B cell (primary cell): ENCODE measurements at regions not wholly inside any gene's neighbourhood (a gene's known extent, or its start where the extent isn't known, plus 50 kb on each side); places are given as distances from the start of the nearest gene placed in this dataset.

Experiments used
- ATAC-seq: fragments of 200-7000 bp; cut with Tn5 transposase; one replicate; pipeline ENCODE4 v1.10.0; 2021; ENCODE audit warnings: low read depth, mild to moderate bottlenecking, moderate number of reproducible peaks, moderate library complexity
- CTCF ChIA-PET: fragments of 350-600 bp; sonication (Branson Sonifier 250); formaldehyde crosslinking; loops from one replicate; lab custom pipeline; 2021; ENCODE audit warnings: antibody characterized with exemption, inconsistent platforms; lab: Charles Lee
- POLR2A ChIA-PET: fragments of 350-600 bp; sonication (Branson Sonifier 250); formaldehyde crosslinking; loops from one replicate; lab custom pipeline; 2021; ENCODE audit warnings: antibody characterized with exemption; lab: Charles Lee
- DNase-seq: peaks from one replicate; pipeline ENCODE4 v3.0.0; 2013
- H2AFZ ChIP-seq: 2 replicates; pipeline ENCODE4 v1.6.1; 2012; ENCODE audit warnings: mild to moderate bottlenecking, low read depth, low read length; ENCODE audit not compliant: insufficient read depth, poor library complexity, severe bottlenecking
- H3K27ac ChIP-seq, 2 donors: 1 replicate in 1 of 2; 2 replicates in 1 of 2; pipeline ENCODE4 v1.5.1; 2012 to 2013; ENCODE audit warnings: low read length in 2 of 2, mild to moderate bottlenecking in 2 of 2, moderate library complexity in 1 of 2
- H3K27me3 ChIP-seq, 4 experiments: fragments of 200-600 bp in 1 of 4; sonication (generic) in 1 of 4; replicated peaks in 1 of 4; 1 replicate in 2 of 4; 2 replicates in 2 of 4; pipeline versions ENCODE4 v1.6.1 to v1.7.0; 2013 to 2016; ENCODE audit warnings: low read length in 3 of 4, mild to moderate bottlenecking in 2 of 4, mixed read lengths in 1 of 4, moderate library complexity in 1 of 4; ENCODE audit not compliant: insufficient read depth in 4 of 4, control insufficient read depth in 3 of 4; ENCODE audit errors: control extremely low read depth in 1 of 4
- H3K36me3 ChIP-seq, 2 experiments: replicated peaks in 1 of 2; 1 replicate in 1 of 2; 2 replicates in 1 of 2; pipeline versions ENCODE4 v1.6.1 to v1.7.1; 2013; ENCODE audit warnings: low read length in 1 of 2; ENCODE audit not compliant: insufficient read depth in 2 of 2, control insufficient read depth in 1 of 2; ENCODE audit errors: control extremely low read depth in 1 of 2, extremely low read depth in 1 of 2
- H3K4me1 ChIP-seq, 2 donors: fragments of 200-600 bp in 1 of 2; sonication (generic) in 1 of 2; 1 replicate in 1 of 2; 2 replicates in 1 of 2; pipeline versions ENCODE4 v1.5.1 to v1.6.1; 2013 to 2017; ENCODE audit warnings: low read length in 2 of 2; ENCODE audit not compliant: control insufficient read depth in 2 of 2, insufficient read depth in 2 of 2
- H3K4me2 ChIP-seq: replicated peaks from 2 replicates; pipeline ENCODE3; 2012; ENCODE audit warnings: mild to moderate bottlenecking, low read depth, low read length; ENCODE audit not compliant: poor library complexity, severe bottlenecking
- H3K4me3 ChIP-seq, 5 experiments: fragments of 200-600 bp in 1 of 5; sonication (generic) in 1 of 5; 1 replicate in 3 of 5; 2 replicates in 2 of 5; pipeline versions ENCODE4 v1.5.1 to v1.7.0; 2011 to 2016; ENCODE audit warnings: low read length in 4 of 5, mild to moderate bottlenecking in 4 of 5, low read depth in 2 of 5, control low read depth in 1 of 5, moderate library complexity in 1 of 5; ENCODE audit not compliant: insufficient read depth in 1 of 5; ENCODE audit errors: control extremely low read depth in 1 of 5, extremely low read depth in 1 of 5
- H3K79me2 ChIP-seq: fragments of 200-600 bp; sonication (generic); one replicate; pipeline ENCODE4 v1.6.0; 2016; ENCODE audit warnings: low read length; ENCODE audit not compliant: control insufficient read depth, insufficient read depth
- H3K9ac ChIP-seq: fragments of 200-600 bp; sonication (generic); 2 replicates; pipeline ENCODE4 v1.6.1; 2017; ENCODE audit warnings: mild to moderate bottlenecking, low read length, moderate library complexity
- H3K9me3 ChIP-seq, 3 donors: one replicate each; pipeline versions ENCODE4 v1.6.1 to v1.7.1; 2013; ENCODE audit warnings: low read length in 2 of 3; ENCODE audit not compliant: control insufficient read depth in 2 of 3, insufficient read depth in 1 of 3; ENCODE audit errors: control extremely low read depth in 1 of 3
- H4K20me1 ChIP-seq: 2 replicates; pipeline ENCODE4 v1.6.0; 2012; ENCODE audit warnings: mild to moderate bottlenecking, low read length; ENCODE audit not compliant: insufficient read depth, control insufficient read depth, poor library complexity, severe bottlenecking
- H3K27ac Mint-ChIP-seq: one replicate; pipeline ENCODE4 v1.8.0; 2021; ENCODE audit warnings: mixed read lengths
- H3K27me3 Mint-ChIP-seq: one replicate; pipeline ENCODE4 v1.8.0; 2021; ENCODE audit warnings: mixed read lengths
- H3K4me1 Mint-ChIP-seq: one replicate; pipeline ENCODE4 v1.8.0; 2021; ENCODE audit warnings: mixed read lengths
- H3K4me3 Mint-ChIP-seq: one replicate; pipeline ENCODE4 v1.8.0; 2021; ENCODE audit warnings: mixed read lengths
- H3K9me3 Mint-ChIP-seq: one replicate; pipeline ENCODE4 v1.8.0; 2022; ENCODE audit warnings: mixed read lengths; ENCODE audit not compliant: insufficient read depth
- EZH2 ChIP-seq: IDR thresholded peaks from 2 replicates; pipeline ENCODE4 v1.6.1; 2012; ENCODE audit warnings: borderline replicate concordance, low read depth, mild to moderate bottlenecking, moderate library complexity, low read length; ENCODE audit not compliant: insufficient read depth, poor library complexity, severe bottlenecking
- WGBS: methylation state at CpG from one replicate; pipeline ENCODE4 v1.1.5; 2013; ENCODE audit warnings: missing lambda C conversion rate; ENCODE audit not compliant: insufficient coverage; 5-methylcytosine and 5-hydroxymethylcytosine counted together
- intact Hi-C: fragments of 100-400 bp; cut with micrococcal nuclease; formaldehyde crosslinking; loops from one replicate; pipeline ENCODE4 v1.10.0; 2022
- TF ChIP-seq, protein P1 (sequence below): fragments of 200-600 bp; IDR thresholded peaks from one replicate; pipeline ENCODE4 v1.8.0; 2022; ENCODE audit warnings: antibody characterized with exemption, mild to moderate bottlenecking

DNA sequence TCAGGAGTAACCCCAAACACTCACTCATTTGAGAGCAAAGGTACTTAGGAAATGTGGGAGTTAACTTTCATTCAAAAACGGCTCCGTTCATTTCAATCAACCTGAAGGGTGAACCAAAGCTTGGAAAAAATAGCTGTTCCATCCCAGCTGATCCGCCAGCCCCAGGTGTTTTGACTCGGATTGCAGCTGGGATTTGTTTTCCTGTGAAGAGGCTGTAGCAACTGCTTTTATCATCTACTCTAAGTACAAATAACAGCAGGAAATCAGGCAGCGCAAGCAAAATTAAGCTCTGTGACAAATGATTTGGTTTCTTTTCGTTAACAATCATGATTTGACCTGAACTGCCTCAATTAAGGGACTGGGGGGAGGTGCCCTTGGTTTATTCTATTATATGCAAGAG, 154.7 kb downstream of the BEND2 start:
- no peak for DNase-seq
- intact Hi-C loops, result no loop called here
- Histone ChIP-seq H4K20me1 (no peaks in the 10 kb centered on the region), H3K79me2 (no peaks in the 10 kb centered on the region), H2AFZ (no peak overlapping the region), H3K36me3 (no peaks in the 10 kb centered on the region), H3K9ac (no peak overlapping the region), H3K4me1 (no peaks in the 10 kb centered on the region), H3K27me3 (no peaks in the 10 kb centered on the region), H3K4me2 (no peak overlapping the region), H3K4me3 (no peak overlapping the region), H3K27ac (no peak overlapping the region), H3K9me3 (no peaks in the 10 kb centered on the region)
- CTCF ChIA-PET, result no interaction called here
- Mint-ChIP-seq H3K27me3 (no peaks in the 10 kb centered on the region), H3K27ac (no peak overlapping the region), H3K9me3 (no peaks in the 10 kb centered on the region), H3K4me3 (no peak overlapping the region), H3K4me1 (no peaks in the 10 kb centered on the region)
- no peak for ATAC-seq
- TF ChIP-seq EZH2, result no peak
- TF ChIP-seq, protein P1, sequence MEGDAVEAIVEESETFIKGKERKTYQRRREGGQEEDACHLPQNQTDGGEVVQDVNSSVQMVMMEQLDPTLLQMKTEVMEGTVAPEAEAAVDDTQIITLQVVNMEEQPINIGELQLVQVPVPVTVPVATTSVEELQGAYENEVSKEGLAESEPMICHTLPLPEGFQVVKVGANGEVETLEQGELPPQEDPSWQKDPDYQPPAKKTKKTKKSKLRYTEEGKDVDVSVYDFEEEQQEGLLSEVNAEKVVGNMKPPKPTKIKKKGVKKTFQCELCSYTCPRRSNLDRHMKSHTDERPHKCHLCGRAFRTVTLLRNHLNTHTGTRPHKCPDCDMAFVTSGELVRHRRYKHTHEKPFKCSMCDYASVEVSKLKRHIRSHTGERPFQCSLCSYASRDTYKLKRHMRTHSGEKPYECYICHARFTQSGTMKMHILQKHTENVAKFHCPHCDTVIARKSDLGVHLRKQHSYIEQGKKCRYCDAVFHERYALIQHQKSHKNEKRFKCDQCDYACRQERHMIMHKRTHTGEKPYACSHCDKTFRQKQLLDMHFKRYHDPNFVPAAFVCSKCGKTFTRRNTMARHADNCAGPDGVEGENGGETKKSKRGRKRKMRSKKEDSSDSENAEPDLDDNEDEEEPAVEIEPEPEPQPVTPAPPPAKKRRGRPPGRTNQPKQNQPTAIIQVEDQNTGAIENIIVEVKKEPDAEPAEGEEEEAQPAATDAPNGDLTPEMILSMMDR, result no peak
- no CpG with 5 or more reads among the region's 6 CpGs for WGBS
- POLR2A ChIA-PET, result no interaction called here

DNA sequence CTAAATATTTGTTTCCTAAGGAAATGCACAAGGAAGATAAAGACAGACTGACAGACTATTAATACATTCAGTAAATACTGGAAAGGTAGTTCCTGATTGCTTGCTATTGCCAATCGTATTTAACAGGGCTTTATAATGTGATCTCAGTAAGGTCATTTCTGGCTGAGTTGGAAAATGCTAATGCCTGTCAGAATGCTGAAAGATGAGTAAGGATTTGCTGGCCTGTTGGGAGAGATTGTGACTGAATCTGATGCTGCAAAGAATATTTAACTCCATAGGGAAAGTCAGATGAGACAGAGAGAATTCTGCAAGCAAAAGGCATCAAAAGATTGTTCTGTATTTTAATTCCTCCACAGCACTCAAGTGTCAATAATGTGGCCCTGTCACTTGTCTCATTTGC, 169.0 kb downstream of the BEND2 start:
- Mint-ChIP-seq H3K27ac (no peak overlapping the region), H3K4me1 (no peaks in the 10 kb centered on the region), H3K4me3 (no peak overlapping the region), H3K27me3 (no peaks in the 10 kb centered on the region), H3K9me3 (no peaks in the 10 kb centered on the region)
- DNase-seq (no peak), ATAC-seq (no peak)
- Histone ChIP-seq H3K36me3 (no peaks in the 10 kb centered on the region), H3K27ac (no peak overlapping the region), H2AFZ (no peak overlapping the region), H3K9ac (no peak overlapping the region), H3K9me3 (no peaks in the 10 kb centered on the region), H3K4me3 (no peak overlapping the region), H3K4me2 (no peak overlapping the region), H3K79me2 (no peaks in the 10 kb centered on the region), H3K27me3 (no peaks in the 10 kb centered on the region), H4K20me1 (no peaks in the 10 kb centered on the region), H3K4me1 (no peaks in the 10 kb centered on the region)
- no peak for TF ChIP-seq EZH2
- TF ChIP-seq, protein P1, result no peak
- intact Hi-C loops, result no loop called here
- WGBS, result no CpG with 5 or more reads among the region's 1 CpG
- ChIA-PET CTCF (no interaction called here), POLR2A (no interaction called here)
